GM12892 (cell line): ENCODE measurements at regions not wholly inside any gene's neighbourhood (a gene's known extent, or its start where the extent isn't known, plus 50 kb on each side); places are given as distances from the start of the nearest gene placed in this dataset.

Experiments
- POLR2A ChIP-seq: IDR thresholded peaks from 2 replicates; pipeline ENCODE4 v1.6.1; 2011; ENCODE audit warnings: low read depth, low read length, control low read depth
- POLR2AphosphoS5 ChIP-seq: IDR thresholded peaks from 2 replicates; pipeline ENCODE4 v1.6.1; 2011; ENCODE audit warnings: low read depth, low read length, control low read depth
- TAF1 ChIP-seq: IDR thresholded peaks from 2 replicates; pipeline ENCODE4 v1.6.1; 2011; ENCODE audit warnings: low read depth, mild to moderate bottlenecking, control low read depth, low read length, borderline replicate concordance

DNA sequence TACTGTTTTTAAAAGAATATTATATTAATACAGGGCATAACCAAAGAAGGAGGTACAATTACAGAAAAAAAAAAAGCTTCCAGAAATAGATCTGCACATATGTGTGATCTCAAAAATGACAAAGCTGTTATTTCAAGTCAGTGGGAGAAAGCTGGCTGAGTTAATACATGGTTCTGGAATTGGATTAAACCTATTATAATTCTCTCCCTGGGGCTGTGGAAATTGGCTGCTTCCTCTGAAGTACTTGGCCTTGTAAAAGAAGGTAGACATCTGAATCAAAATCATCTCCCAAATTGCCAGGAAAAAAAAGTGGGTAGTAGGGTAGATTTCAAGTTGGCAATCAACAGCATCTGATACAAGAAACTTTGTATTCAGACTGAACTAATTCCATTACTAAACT, 723.9 kb upstream of the ALCAM start:
- TF ChIP-seq POLR2A (no peak), TAF1 (no peak), POLR2AphosphoS5 (no peak)
